K562 (cell line): ENCODE measurements at regions not wholly inside any gene's neighbourhood (a gene's known extent, or its start where the extent isn't known, plus 50 kb on each side); places are given as distances from the start of the nearest gene placed in this dataset.

Experiments
- ATAC-seq: fragments of 200-7000 bp; cut with Tn5 transposase; 3 replicates; pipeline ENCODE4 v1.9.1; 2020; ENCODE audit warnings: moderate library complexity
- BruUV-seq: library from RNA; stranded (reverse); fragments of 400-500 nt; replicated peaks from 2 replicates; lab custom pipeline; 2021; lab: Mats Ljungman, UMichigan
- CTCF ChIA-PET: fragments of 300-600 bp; formaldehyde crosslinking; extraction: SDS; loops from one replicate; lab custom pipeline; 2021; ENCODE audit warnings: low intra/inter-chr PET ratio; lab: Yijun Ruan, JAX
- POLR2A ChIA-PET: fragments of 300-600, 350-650 bp; sonication (Branson Sonifier 250); formaldehyde crosslinking; extraction: SDS; loops from one replicate; lab custom pipeline; 2021; ENCODE audit warnings: antibody characterized with exemption, inconsistent platforms; lab: Yijun Ruan, JAX
- DNase-seq, 4 experiments: peaks; one replicate each; pipeline versions ENCODE4 v3.0.0 to v3.0.0-alpha.2; 2011 to 2018; ENCODE audit warnings: low spot score in 3 of 4, mixed read lengths in 3 of 4; ENCODE audit errors: extremely low read depth in 1 of 4
- FAIRE-seq: peaks from 2 replicates; lab custom pipeline; 2011; peaks lifted over from hg19 to GRCh38; lab: Jason Lieb, UNC
- H2AFZ ChIP-seq: 2 replicates; pipeline ENCODE4 v1.6.0; 2011; ENCODE audit warnings: low read depth, low read length, control low read depth, inconsistent platforms
- H3K27ac ChIP-seq: fragments of 200-600 bp; 3 replicates; pipeline ENCODE4 v1.8.0; 2011; ENCODE audit warnings: low read depth, mild to moderate bottlenecking, control low read depth, inconsistent platforms, low read length, moderate library complexity, mixed read lengths; ENCODE audit errors: extremely low read depth
- H3K27me3 ChIP-seq, 2 experiments: fragments of 300-600 bp in 1 of 2; 2 replicates in 1 of 2; 3 replicates in 1 of 2; pipeline versions ENCODE4 v1.6.0 to v1.8.0; 2011; ENCODE audit warnings: inconsistent platforms in 2 of 2, low read length in 2 of 2, mild to moderate bottlenecking in 1 of 2, mixed read lengths in 1 of 2, moderate library complexity in 1 of 2; ENCODE audit not compliant: control insufficient read depth in 2 of 2, insufficient read depth in 2 of 2
- H3K36me3 ChIP-seq: fragments of 300-600 bp; 3 replicates; pipeline ENCODE4 v1.8.0; 2011; ENCODE audit warnings: mild to moderate bottlenecking, low read length, inconsistent platforms; ENCODE audit not compliant: control insufficient read depth, insufficient read depth
- H3K4me1 ChIP-seq, 2 experiments: fragments of 200-600 bp in 1 of 2; replicated peaks in 1 of 2; 2 replicates in 1 of 2; 3 replicates in 1 of 2; pipeline versions ENCODE4 v1.5.1 to v1.8.0; 2011; ENCODE audit warnings: inconsistent platforms in 2 of 2, low read length in 2 of 2, mild to moderate bottlenecking in 1 of 2, mixed read lengths in 1 of 2, moderate library complexity in 1 of 2; ENCODE audit not compliant: control insufficient read depth in 2 of 2, insufficient read depth in 2 of 2
- H3K4me2 ChIP-seq: 2 replicates; pipeline ENCODE4 v1.6.1; 2011; ENCODE audit warnings: low read length, control low read depth, inconsistent platforms, mixed read lengths; ENCODE audit not compliant: insufficient read depth
- H3K4me3 ChIP-seq: fragments of 200-600 bp; sonication (generic), shearing (Covaris generic); 2 replicates; pipeline ENCODE4 v1.5.1; 2016; ENCODE audit warnings: control low read depth, inconsistent platforms
- H3K79me2 ChIP-seq: fragments of 200-600 bp; 3 replicates; pipeline ENCODE4 v1.8.0; 2011; ENCODE audit warnings: low read length, inconsistent platforms; ENCODE audit not compliant: control insufficient read depth, insufficient read depth
- H3K9ac ChIP-seq, 2 experiments: 2 replicates each; pipeline versions ENCODE4 v1.6.0 to v1.6.1; 2011; ENCODE audit warnings: low read depth in 2 of 2, low read length in 2 of 2, control low read depth in 1 of 2, inconsistent platforms in 1 of 2, mild to moderate bottlenecking in 1 of 2, mixed read lengths in 1 of 2; ENCODE audit not compliant: insufficient read depth in 1 of 2
- H3K9me1 ChIP-seq: one replicate; pipeline ENCODE4 v1.6.0; 2011; ENCODE audit warnings: inconsistent platforms, mild to moderate bottlenecking, low read length, moderate library complexity; ENCODE audit not compliant: control insufficient read depth, insufficient read depth
- H3K9me3 ChIP-seq: replicated peaks from 2 replicates; pipeline ENCODE4 v1.5.1; 2011; ENCODE audit warnings: low read depth, low read length, inconsistent platforms; ENCODE audit not compliant: control insufficient read depth, insufficient read depth
- H4K20me1 ChIP-seq: replicated peaks from 2 replicates; pipeline ENCODE4 v1.6.1; 2011; ENCODE audit warnings: low read length, inconsistent platforms, mixed read lengths; ENCODE audit not compliant: control insufficient read depth, insufficient read depth
- DIDO1 ChIP-seq: fragments of 450-650 bp; IDR thresholded peaks from 2 replicates; pipeline ENCODE4 v1.6.1; 2016; ENCODE audit warnings: low read depth, missing biosample characterization, missing genetic modification characterization
- ESRRB ChIP-seq: fragments of 250-450 bp; sonication (Bioruptor Pico); IDR thresholded peaks from 2 replicates; pipeline ENCODE4 v1.5.0; 2020; ENCODE audit warnings: mild to moderate bottlenecking, moderate library complexity, borderline replicate concordance
- MXD1 ChIP-seq: fragments of 250-450 bp; sonication (Bioruptor Pico); IDR thresholded peaks from 2 replicates; pipeline ENCODE4 v1.8.0; 2021; ENCODE audit warnings: borderline replicate concordance, mild to moderate bottlenecking, moderate library complexity; ENCODE audit not compliant: poor library complexity, severe bottlenecking
- NCOA4 ChIP-seq: fragments of 450-650 bp; IDR thresholded peaks from 2 replicates; pipeline ENCODE4 v1.6.1; 2018; ENCODE audit warnings: mild to moderate bottlenecking; ENCODE audit not compliant: partially characterized antibody
- POLR2G ChIP-seq: fragments of 200-400 bp; formaldehyde crosslinking; IDR thresholded peaks from 2 replicates; pipeline ENCODE4 v1.6.1; 2017; ENCODE audit warnings: low read depth, mild to moderate bottlenecking, antibody characterized with exemption, low read length, moderate library complexity
- SREBF1 ChIP-seq: fragments of 150-350 bp; IDR thresholded peaks from 2 replicates; pipeline ENCODE4 v1.6.1; 2014; ENCODE audit warnings: antibody characterized with exemption, low read depth, low read length, borderline replicate concordance
- STAT5B ChIP-seq: fragments of 250-450 bp; sonication (Bioruptor Pico); IDR thresholded peaks from 2 replicates; pipeline ENCODE4 v1.8.0; 2021; ENCODE audit warnings: mild to moderate bottlenecking, inconsistent platforms
- SUPT5H ChIP-seq: fragments of 450-650 bp; IDR thresholded peaks from 2 replicates; pipeline ENCODE4 v1.6.1; 2016
- TAL1 ChIP-seq: fragments of 450-650 bp; IDR thresholded peaks from 2 replicates; pipeline ENCODE4 v1.6.1; 2016; ENCODE audit warnings: mild to moderate bottlenecking
- ZNF280A ChIP-seq: fragments of 450-650 bp; IDR thresholded peaks from 2 replicates; pipeline ENCODE4 v1.6.1; 2018; ENCODE audit warnings: mild to moderate bottlenecking, low read depth; ENCODE audit not compliant: partially characterized antibody
- ZNF75A ChIP-seq: fragments of 450-650 bp; formaldehyde crosslinking; IDR thresholded peaks from 2 replicates; pipeline ENCODE4 v1.4.0; 2020; ENCODE audit warnings: mild to moderate bottlenecking
- WGBS: fragments of 100-300 bp; shearing (Covaris generic); methylation state at CpG from one replicate; pipeline ENCODE4 v1.1.6; 2016; ENCODE audit warnings: low coverage, mixed read lengths; ENCODE audit not compliant: insufficient coverage; ENCODE audit errors: missing lambda C conversion rate; 5-methylcytosine and 5-hydroxymethylcytosine counted together
- in situ Hi-C: fragments of 300-500 bp; cut with MboI; formaldehyde crosslinking; loops from 4 replicates; pipeline ENCODE4 v1.15.0; 2018; ENCODE audit warnings: inconsistent platforms, mixed read lengths
- intact Hi-C: fragments of 100-400 bp; cut with micrococcal nuclease; formaldehyde crosslinking; loops from 2 replicates; pipeline ENCODE4 v1.14.2; 2022

- TF ChIP-seq MXD1 (CRISPR knock-in tag), result no peak
- TF ChIP-seq ZNF280A, result no peak
- no peak for TF ChIP-seq TAL1
- TF ChIP-seq STAT5B (CRISPR knock-in tag), result no peak
- no peak for TF ChIP-seq NCOA4
These were observed 78.8 kb downstream of the SOX2 start (continued) for GRCh38 chr3:181790561-181790960.

GRCh38 chr3:181791056-181791955 is 79.6 kb downstream of the SOX2 start:
- Histone ChIP-seq H3K9ac (no peak overlapping the region), H3K9me3 (no peaks in the 10 kb centered on the region), H3K9me1 (no peaks in the 10 kb centered on the region), H3K4me3 (no peak overlapping the region), H3K4me1 (no peaks in the 10 kb centered on the region), H4K20me1 (no peaks in the 10 kb centered on the region), H3K4me2 (no peak overlapping the region), H3K27me3 (no peaks in the 10 kb centered on the region), H3K36me3 (no peaks in the 10 kb centered on the region), H2AFZ (no peak overlapping the region), H3K27ac (no peak overlapping the region), H3K79me2 (no peaks in the 10 kb centered on the region)
- 4% methylated on average over 6 of the region's 7 CpGs for WGBS
- ChIA-PET POLR2A (no interaction called here), CTCF (no interaction called here)
- TF ChIP-seq POLR2G, result no peak
- no peak for TF ChIP-seq SREBF1
- no peak for TF ChIP-seq ZNF75A (CRISPR knock-in tag)
- TF ChIP-seq SUPT5H, result no peak
- no peak for TF ChIP-seq DIDO1
- no peak for TF ChIP-seq ESRRB (CRISPR knock-in tag)
- in situ Hi-C loops, result no loop called here
- intact Hi-C loops, result no loop called here
- ATAC-seq, result no peak
- no peak for DNase-seq
- FAIRE-seq, result no peak
- BruUV-seq, result no TSS peak
